GM12891 (cell line): ENCODE measurements at regions not wholly inside any gene's neighbourhood (a gene's known extent, or its start where the extent isn't known, plus 50 kb on each side); places are given as distances from the start of the nearest gene placed in this dataset.

ENCODE experiments used
- DNase-seq: peaks from one replicate; pipeline ENCODE4 v3.0.0; 2011; ENCODE audit warnings: low spot score; ENCODE audit not compliant: insufficient read length
- FAIRE-seq: peaks from 2 replicates; lab custom pipeline; 2011; peaks lifted over from hg19 to GRCh38; lab: Jason Lieb, UNC
- PAX5 ChIP-seq: IDR thresholded peaks from 2 replicates; pipeline ENCODE4 v1.6.1; 2011; ENCODE audit warnings: low read length, moderate library complexity, mild to moderate bottlenecking; ENCODE audit not compliant: insufficient read depth, severe bottlenecking
- POLR2A ChIP-seq: IDR thresholded peaks from 2 replicates; pipeline ENCODE4 v1.6.1; 2011; ENCODE audit warnings: low read depth, low read length, control low read depth
- POLR2AphosphoS5 ChIP-seq: IDR thresholded peaks from 2 replicates; pipeline ENCODE4 v1.6.1; 2011; ENCODE audit warnings: low read depth, low read length, control low read depth
- POU2F2 ChIP-seq: IDR thresholded peaks from 2 replicates; pipeline ENCODE4 v1.6.1; 2011; ENCODE audit warnings: low read depth, mild to moderate bottlenecking, control low read depth, low read length, moderate library complexity
- SPI1 ChIP-seq: IDR thresholded peaks from 2 replicates; pipeline ENCODE4 v1.6.1; 2011; ENCODE audit warnings: low read depth, low read length, control low read depth
- TAF1 ChIP-seq: IDR thresholded peaks from 2 replicates; pipeline ENCODE4 v1.6.1; 2011; ENCODE audit warnings: low read depth, low read length, control low read depth

- DNase-seq, result no peak
- no peak for TF ChIP-seq POLR2AphosphoS5
- no peak for TF ChIP-seq POLR2A
- no peak for TF ChIP-seq TAF1
- no peak for TF ChIP-seq PAX5
- no peak for TF ChIP-seq POU2F2
- TF ChIP-seq SPI1, result no peak
- no peak for FAIRE-seq
Observed at GRCh38 chr6:139852488-139853140, 478.2 kb upstream of the CITED2 start.

- no peak for TF ChIP-seq POLR2A
- FAIRE-seq, result no peak
- DNase-seq, result no peak
Observed at GRCh38 chr6:139852067-139852466, 477.6 kb upstream of the CITED2 start.

- no peak for TF ChIP-seq POLR2AphosphoS5
- no peak for TF ChIP-seq SPI1
- no peak for TF ChIP-seq POLR2A
- TF ChIP-seq POU2F2, result no peak
- TF ChIP-seq PAX5, result no peak
- no peak for TF ChIP-seq TAF1
- FAIRE-seq, result no peak
- DNase-seq, result no peak
Observed at GRCh38 chr6:139851206-139851605, 476.8 kb upstream of the CITED2 start.

GRCh38 chr6:139850512-139850911, 476.1 kb upstream of the CITED2 start:
- DNase-seq (no peak), FAIRE-seq (no peak)
- TF ChIP-seq TAF1 (no peak), POLR2AphosphoS5 (no peak), POLR2A (no peak), POU2F2 (no peak), PAX5 (no peak), SPI1 (no peak)

- TF ChIP-seq PAX5, result no peak
- TF ChIP-seq POLR2AphosphoS5, result no peak
- no peak for TF ChIP-seq TAF1
- no peak for TF ChIP-seq POU2F2
- no peak for TF ChIP-seq SPI1
- no peak for TF ChIP-seq POLR2A
- FAIRE-seq (no peak), DNase-seq (no peak)
Observed at GRCh38 chr6:139847457-139847813, 473.0 kb upstream of the CITED2 start.

GRCh38 chr6:139846538-139847456, 472.3 kb upstream of the CITED2 start:
- no peak for TF ChIP-seq POLR2AphosphoS5
- no peak for TF ChIP-seq PAX5
- no peak for DNase-seq
- no peak for FAIRE-seq

GRCh38 chr6:139844907-139845306, 470.5 kb upstream of the CITED2 start:
- FAIRE-seq (no peak), DNase-seq (no peak)
- TF ChIP-seq TAF1 (no peak), POU2F2 (no peak), PAX5 (no peak), POLR2A (no peak), POLR2AphosphoS5 (no peak), SPI1 (no peak)

GRCh38 chr6:139841794-139842215, 467.4 kb upstream of the CITED2 start:
- TF ChIP-seq POU2F2 (no peak), SPI1 (peak; percentile 96), PAX5 (no peak), TAF1 (no peak)
- DNase-seq (peak; percentile 1), FAIRE-seq (peak; percentile 66)

GRCh38 chr6:139839506-139840156, 465.2 kb upstream of the CITED2 start:
- no peak for TF ChIP-seq POU2F2
- DNase-seq (no peak), FAIRE-seq (no peak)

GRCh38 chr6:139834232-139834631, 459.8 kb upstream of the CITED2 start:
- FAIRE-seq, result no peak
- TF ChIP-seq PAX5 (no peak), TAF1 (no peak), POU2F2 (no peak), POLR2A (no peak), POLR2AphosphoS5 (no peak)
- no peak for DNase-seq
